Activated naive CD8-positive, alpha-beta T cell (primary cell): ENCODE measurements at regions not wholly inside any gene's neighbourhood (a gene's known extent, or its start where the extent isn't known, plus 50 kb on each side); places are given as distances from the start of the nearest gene placed in this dataset.
"Not testable (repeated sequence)": the region's sequence is repeated elsewhere in the genome, so short reads cannot be mapped to it uniquely, and the experiment has no call there.

ENCODE experiments used
- H3K27ac Mint-ChIP-seq: one replicate; pipeline ENCODE4 v1.8.0; 2021; ENCODE audit warnings: mixed read lengths
- H3K27me3 Mint-ChIP-seq: one replicate; pipeline ENCODE4 v1.8.0; 2021; ENCODE audit warnings: mixed read lengths
- H3K36me3 Mint-ChIP-seq: one replicate; pipeline ENCODE4 v1.8.0; 2021; ENCODE audit warnings: mixed read lengths
- H3K4me1 Mint-ChIP-seq: one replicate; pipeline ENCODE4 v1.8.0; 2021; ENCODE audit warnings: low read depth, mixed read lengths
- H3K4me3 Mint-ChIP-seq: one replicate; pipeline ENCODE4 v1.8.0; 2021; ENCODE audit warnings: mild to moderate bottlenecking, mixed read lengths
- H3K9me3 Mint-ChIP-seq: one replicate; pipeline ENCODE4 v1.8.0; 2021; ENCODE audit warnings: low read depth, mixed read lengths

GRCh38 chr6:115609111-115609510 lies 451.6 kb downstream of the FRK start:
- Mint-ChIP-seq H3K4me3 (no peak overlapping the region), H3K9me3 (peaks cover 12% of the 10 kb centered on the region), H3K36me3 (no peaks in the 10 kb centered on the region), H3K27me3 (no peaks in the 10 kb centered on the region), H3K4me1 (no peaks in the 10 kb centered on the region), H3K27ac (no peak overlapping the region)

GRCh38 chr6:115602466-115602865 lies 458.2 kb downstream of the FRK start:
- no peaks in the 10 kb centered on the region for H3K36me3 Mint-ChIP-seq
- H3K27ac Mint-ChIP-seq, result no peak overlapping the region
- peaks cover 22% of the 10 kb centered on the region for H3K9me3 Mint-ChIP-seq
- H3K4me1 Mint-ChIP-seq, result no peaks in the 10 kb centered on the region
- H3K4me3 Mint-ChIP-seq, result no peak overlapping the region
- no peaks in the 10 kb centered on the region for H3K27me3 Mint-ChIP-seq

- Mint-ChIP-seq H3K4me3 (no peak overlapping the region), H3K27me3 (no peaks in the 10 kb centered on the region), H3K9me3 (peaks cover 22% of the 10 kb centered on the region), H3K4me1 (no peaks in the 10 kb centered on the region), H3K36me3 (no peaks in the 10 kb centered on the region), H3K27ac (no peak overlapping the region)
These were observed 459.2 kb downstream of the FRK start for GRCh38 chr6:115601509-115601908.

GRCh38 chr6:115601064-115601463 lies 459.6 kb downstream of the FRK start:
- peaks cover 21% of the 10 kb centered on the region for H3K9me3 Mint-ChIP-seq
- H3K4me3 Mint-ChIP-seq, result no peak overlapping the region
- no peaks in the 10 kb centered on the region for H3K36me3 Mint-ChIP-seq
- H3K27me3 Mint-ChIP-seq, result no peaks in the 10 kb centered on the region
- H3K4me1 Mint-ChIP-seq, result no peaks in the 10 kb centered on the region
- no peak overlapping the region for H3K27ac Mint-ChIP-seq

GRCh38 chr6:115594891-115595290 lies 465.8 kb downstream of the FRK start:
- H3K9me3 Mint-ChIP-seq, result peaks cover 10% of the 10 kb centered on the region
- H3K4me1 Mint-ChIP-seq, result no peaks in the 10 kb centered on the region
- H3K4me3 Mint-ChIP-seq, result no peak overlapping the region
- H3K27me3 Mint-ChIP-seq, result no peaks in the 10 kb centered on the region
- H3K36me3 Mint-ChIP-seq, result no peaks in the 10 kb centered on the region
- H3K27ac Mint-ChIP-seq, result no peak overlapping the region

- no peaks in the 10 kb centered on the region for H3K4me1 Mint-ChIP-seq
- H3K27me3 Mint-ChIP-seq, result no peaks in the 10 kb centered on the region
- no peak overlapping the region for H3K4me3 Mint-ChIP-seq
- H3K36me3 Mint-ChIP-seq, result no peaks in the 10 kb centered on the region
- H3K27ac Mint-ChIP-seq, result no peak overlapping the region
- H3K9me3 Mint-ChIP-seq, result peaks cover 5% of the 10 kb centered on the region
These were observed 468.7 kb downstream of the FRK start for GRCh38 chr6:115592025-115592424.

GRCh38 chr6:115589072-115589471 lies 471.6 kb downstream of the FRK start:
- H3K4me3 Mint-ChIP-seq, H3K36me3 Mint-ChIP-seq, H3K27ac Mint-ChIP-seq, H3K27me3 Mint-ChIP-seq, H3K9me3 Mint-ChIP-seq, H3K4me1 Mint-ChIP-seq: not testable (repeated sequence)

GRCh38 chr6:115583290-115583689 lies 477.4 kb downstream of the FRK start:
- H3K9me3 Mint-ChIP-seq, result peaks cover 9% of the 10 kb centered on the region
- H3K27me3 Mint-ChIP-seq, result no peaks in the 10 kb centered on the region
- no peak overlapping the region for H3K27ac Mint-ChIP-seq
- H3K4me3 Mint-ChIP-seq, result no peak overlapping the region
- H3K4me1 Mint-ChIP-seq, result no peaks in the 10 kb centered on the region
- H3K36me3 Mint-ChIP-seq, result no peaks in the 10 kb centered on the region

- Mint-ChIP-seq H3K4me3 (no peak overlapping the region), H3K27ac (no peak overlapping the region), H3K4me1 (no peaks in the 10 kb centered on the region), H3K9me3 (peaks cover 12% of the 10 kb centered on the region), H3K36me3 (no peaks in the 10 kb centered on the region), H3K27me3 (no peaks in the 10 kb centered on the region)
These were observed 478.3 kb downstream of the FRK start for GRCh38 chr6:115582386-115582785.

GRCh38 chr6:115579565-115579964 lies 481.1 kb downstream of the FRK start:
- H3K4me1 Mint-ChIP-seq, H3K27me3 Mint-ChIP-seq, H3K4me3 Mint-ChIP-seq, H3K27ac Mint-ChIP-seq, H3K36me3 Mint-ChIP-seq: not testable (repeated sequence)
- H3K9me3 Mint-ChIP-seq, result peaks cover 12% of the 10 kb centered on the region

- Mint-ChIP-seq H3K4me3 (no peak overlapping the region), H3K4me1 (no peaks in the 10 kb centered on the region), H3K36me3 (no peaks in the 10 kb centered on the region), H3K27ac (no peak overlapping the region), H3K9me3 (peaks cover 6% of the 10 kb centered on the region), H3K27me3 (no peaks in the 10 kb centered on the region)
These were observed 483.4 kb downstream of the FRK start for GRCh38 chr6:115577270-115577669.

GRCh38 chr6:115575285-115575684 lies 485.4 kb downstream of the FRK start:
- Mint-ChIP-seq H3K4me3 (no peak overlapping the region), H3K36me3 (no peaks in the 10 kb centered on the region), H3K9me3 (peaks cover 3% of the 10 kb centered on the region), H3K27me3 (no peaks in the 10 kb centered on the region), H3K27ac (no peak overlapping the region), H3K4me1 (no peaks in the 10 kb centered on the region)

- H3K27ac Mint-ChIP-seq, result no peak overlapping the region
- H3K4me3 Mint-ChIP-seq, result no peak overlapping the region
- no peaks in the 10 kb centered on the region for H3K36me3 Mint-ChIP-seq
- H3K9me3 Mint-ChIP-seq, result peaks cover 4% of the 10 kb centered on the region
- H3K27me3 Mint-ChIP-seq, result no peaks in the 10 kb centered on the region
- no peaks in the 10 kb centered on the region for H3K4me1 Mint-ChIP-seq
These were observed 486.8 kb downstream of the FRK start for GRCh38 chr6:115573861-115574260.

- Mint-ChIP-seq H3K9me3 (peaks cover 11% of the 10 kb centered on the region), H3K27me3 (no peaks in the 10 kb centered on the region), H3K27ac (no peak overlapping the region), H3K4me3 (no peak overlapping the region), H3K36me3 (no peaks in the 10 kb centered on the region), H3K4me1 (no peaks in the 10 kb centered on the region)
These were observed 490.4 kb downstream of the FRK start for GRCh38 chr6:115570331-115570730.

- Mint-ChIP-seq H3K27me3 (no peaks in the 10 kb centered on the region), H3K27ac (no peak overlapping the region), H3K4me3 (no peak overlapping the region), H3K36me3 (no peaks in the 10 kb centered on the region), H3K9me3 (peaks cover 4% of the 10 kb centered on the region), H3K4me1 (no peaks in the 10 kb centered on the region)
These were observed 506.6 kb downstream of the FRK start for GRCh38 chr6:115554060-115554459.

GRCh38 chr6:115551527-115551926 lies 509.2 kb downstream of the FRK start:
- peaks cover 8% of the 10 kb centered on the region for H3K9me3 Mint-ChIP-seq
- H3K27ac Mint-ChIP-seq, result no peak overlapping the region
- H3K36me3 Mint-ChIP-seq, result no peaks in the 10 kb centered on the region
- H3K27me3 Mint-ChIP-seq, result no peaks in the 10 kb centered on the region
- H3K4me1 Mint-ChIP-seq, result no peaks in the 10 kb centered on the region
- H3K4me3 Mint-ChIP-seq, result no peak overlapping the region

- Mint-ChIP-seq H3K9me3 (peaks cover 8% of the 10 kb centered on the region), H3K27ac (no peak overlapping the region), H3K27me3 (no peaks in the 10 kb centered on the region), H3K36me3 (no peaks in the 10 kb centered on the region), H3K4me1 (no peaks in the 10 kb centered on the region), H3K4me3 (no peak overlapping the region)
These were observed 515.1 kb downstream of the FRK start for GRCh38 chr6:115545672-115545986.
